PC-9 (cell line): ENCODE measurements at regions not wholly inside any gene's neighbourhood (a gene's known extent, or its start where the extent isn't known, plus 50 kb on each side); places are given as distances from the start of the nearest gene placed in this dataset.

Experiments used
- EZH2 ChIP-seq: fragments of 200-600 bp; sonication (generic); IDR thresholded peaks from 2 replicates; pipeline ENCODE4 v1.8.0; 2017; ENCODE audit warnings: antibody characterized with exemption, low read depth
- TF ChIP-seq, protein P1 (sequence below): fragments of 200-600 bp; sonication (generic); conservative IDR thresholded peaks from 2 replicates; pipeline ENCODE4 v1.6.1; 2017; ENCODE audit warnings: mixed run types, antibody characterized with exemption, mild to moderate bottlenecking, moderate library complexity

DNA sequence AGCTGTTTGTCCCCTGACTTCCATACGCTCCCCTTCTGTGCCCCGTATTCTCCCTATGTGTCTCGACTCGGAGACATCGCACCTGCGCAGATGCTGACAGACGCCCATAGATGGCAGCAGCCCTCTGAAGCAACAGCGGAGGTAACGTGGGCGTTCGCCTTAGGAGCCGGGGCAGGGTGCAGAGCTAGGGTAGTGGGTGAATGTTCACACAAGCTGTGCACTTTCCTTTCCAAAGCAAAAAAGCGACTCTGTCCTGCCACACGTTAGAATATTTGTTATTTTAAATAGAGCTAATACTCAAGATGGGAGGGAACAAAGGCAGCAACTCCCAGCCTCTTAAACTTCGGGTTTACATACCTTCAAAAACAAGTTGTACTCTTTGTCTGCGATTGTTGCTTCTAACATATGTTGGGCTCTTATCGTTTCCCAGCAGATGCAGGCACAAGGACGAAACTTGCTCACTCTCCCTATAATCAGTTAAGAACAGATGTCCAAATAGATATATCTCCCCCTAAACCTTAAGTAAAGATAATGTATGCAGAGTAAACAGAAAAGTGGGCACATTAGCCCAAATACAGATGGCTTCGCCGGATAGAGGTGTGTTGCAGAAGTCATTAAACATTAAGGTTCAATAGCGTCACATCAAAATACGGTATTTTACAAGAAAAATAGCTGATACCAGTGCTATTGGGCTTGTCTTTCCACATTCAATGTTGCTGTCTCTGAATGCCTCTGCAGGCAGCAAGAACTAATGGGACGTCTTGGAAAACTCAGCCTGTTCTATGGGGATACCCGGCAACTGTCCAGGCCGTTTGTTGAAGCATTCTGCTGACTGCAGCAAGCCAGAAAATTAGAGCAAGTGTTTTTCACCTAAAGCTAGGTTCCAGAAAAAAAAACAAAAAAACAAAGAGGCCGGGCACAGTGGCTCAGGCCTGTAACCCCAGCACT is 340.3 kb upstream of the PRKCQ start:
- TF ChIP-seq EZH2 = no peak
- TF ChIP-seq, protein P1, sequence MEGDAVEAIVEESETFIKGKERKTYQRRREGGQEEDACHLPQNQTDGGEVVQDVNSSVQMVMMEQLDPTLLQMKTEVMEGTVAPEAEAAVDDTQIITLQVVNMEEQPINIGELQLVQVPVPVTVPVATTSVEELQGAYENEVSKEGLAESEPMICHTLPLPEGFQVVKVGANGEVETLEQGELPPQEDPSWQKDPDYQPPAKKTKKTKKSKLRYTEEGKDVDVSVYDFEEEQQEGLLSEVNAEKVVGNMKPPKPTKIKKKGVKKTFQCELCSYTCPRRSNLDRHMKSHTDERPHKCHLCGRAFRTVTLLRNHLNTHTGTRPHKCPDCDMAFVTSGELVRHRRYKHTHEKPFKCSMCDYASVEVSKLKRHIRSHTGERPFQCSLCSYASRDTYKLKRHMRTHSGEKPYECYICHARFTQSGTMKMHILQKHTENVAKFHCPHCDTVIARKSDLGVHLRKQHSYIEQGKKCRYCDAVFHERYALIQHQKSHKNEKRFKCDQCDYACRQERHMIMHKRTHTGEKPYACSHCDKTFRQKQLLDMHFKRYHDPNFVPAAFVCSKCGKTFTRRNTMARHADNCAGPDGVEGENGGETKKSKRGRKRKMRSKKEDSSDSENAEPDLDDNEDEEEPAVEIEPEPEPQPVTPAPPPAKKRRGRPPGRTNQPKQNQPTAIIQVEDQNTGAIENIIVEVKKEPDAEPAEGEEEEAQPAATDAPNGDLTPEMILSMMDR = peak; percentile 43; the same call in 1 of the 2 replicates
